SH-SY5Y (cell line): ENCODE measurements at regions not wholly inside any gene's neighbourhood (a gene's known extent, or its start where the extent isn't known, plus 50 kb on each side); places are given as distances from the start of the nearest gene placed in this dataset.

Experiments
- GATA2 ChIP-seq: IDR thresholded peaks from 2 replicates; pipeline ENCODE4 v1.6.1; 2011; ENCODE audit warnings: mild to moderate bottlenecking, low read depth, low read length
- GATA3 ChIP-seq: IDR thresholded peaks from 2 replicates; pipeline ENCODE4 v1.6.1; 2011; ENCODE audit warnings: low read depth, mild to moderate bottlenecking, low read length, moderate library complexity

GRCh38 chr6:138011413-138011812 is 95.8 kb downstream of the PERP start:
- TF ChIP-seq GATA2: no peak
- no peak for TF ChIP-seq GATA3

DNA sequence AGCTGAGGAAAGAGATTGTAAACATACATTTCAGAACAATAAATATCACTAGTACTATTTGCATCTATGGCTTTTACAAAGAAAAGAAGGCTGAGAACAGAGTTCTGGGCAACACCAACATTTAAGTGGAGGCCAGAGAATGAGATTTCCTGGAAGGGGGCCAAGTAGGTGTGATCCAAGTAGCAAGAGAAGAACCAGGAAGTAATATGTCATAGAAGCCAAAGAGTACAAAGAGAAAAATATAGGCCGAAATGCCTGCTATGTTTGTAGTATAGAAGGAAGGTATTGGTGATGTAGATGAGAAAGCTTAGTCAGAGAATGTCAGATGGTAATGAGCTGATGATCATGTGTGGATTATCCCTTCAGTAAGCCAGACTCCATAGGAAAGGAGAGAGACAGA is 94.5 kb downstream of the PERP start:
- TF ChIP-seq GATA2 (no peak), GATA3 (no peak)

- no peak for TF ChIP-seq GATA3
- no peak for TF ChIP-seq GATA2
Observed at GRCh38 chr6:138013959-138014358, 93.3 kb downstream of the PERP start.

- TF ChIP-seq GATA2 (no peak), GATA3 (no peak)
Observed at GRCh38 chr6:138017166-138017757, 90.0 kb downstream of the PERP start.

- TF ChIP-seq GATA3 (no peak), GATA2 (no peak)
Observed at GRCh38 chr6:138018297-138018696, 88.9 kb downstream of the PERP start.

GRCh38 chr6:138025528-138025978 is 81.7 kb downstream of the PERP start:
- TF ChIP-seq GATA3: no peak
- no peak for TF ChIP-seq GATA2

- TF ChIP-seq GATA3 (no peak), GATA2 (no peak)
Observed at GRCh38 chr6:138026342-138026741, 80.9 kb downstream of the PERP start.

- TF ChIP-seq GATA2 (no peak), GATA3 (no peak)
Observed at GRCh38 chr6:138028893-138029292, 78.3 kb downstream of the PERP start.

DNA sequence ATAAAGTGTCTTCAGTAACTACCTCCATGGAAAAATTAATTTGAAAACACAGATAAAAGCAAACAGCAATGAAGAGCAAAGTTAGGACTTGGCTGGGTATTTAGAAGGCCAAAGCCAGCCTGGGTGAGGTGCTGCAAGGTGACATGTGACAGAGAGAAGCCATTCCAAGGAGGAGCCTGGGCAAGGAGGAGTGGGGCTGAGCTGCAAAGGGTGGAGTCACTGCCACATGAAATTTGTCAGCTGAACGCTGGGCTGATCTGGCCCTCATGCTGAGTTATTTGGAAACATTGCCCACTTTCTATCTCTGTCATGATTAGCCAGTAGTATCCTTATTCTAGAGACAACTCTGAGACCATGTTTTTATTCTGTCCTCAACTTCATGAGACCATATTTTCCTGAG is 76.3 kb downstream of the PERP start:
- TF ChIP-seq GATA3: no peak
- no peak for TF ChIP-seq GATA2

GRCh38 chr6:138031417-138031816 is 75.8 kb downstream of the PERP start:
- no peak for TF ChIP-seq GATA2
- no peak for TF ChIP-seq GATA3

DNA sequence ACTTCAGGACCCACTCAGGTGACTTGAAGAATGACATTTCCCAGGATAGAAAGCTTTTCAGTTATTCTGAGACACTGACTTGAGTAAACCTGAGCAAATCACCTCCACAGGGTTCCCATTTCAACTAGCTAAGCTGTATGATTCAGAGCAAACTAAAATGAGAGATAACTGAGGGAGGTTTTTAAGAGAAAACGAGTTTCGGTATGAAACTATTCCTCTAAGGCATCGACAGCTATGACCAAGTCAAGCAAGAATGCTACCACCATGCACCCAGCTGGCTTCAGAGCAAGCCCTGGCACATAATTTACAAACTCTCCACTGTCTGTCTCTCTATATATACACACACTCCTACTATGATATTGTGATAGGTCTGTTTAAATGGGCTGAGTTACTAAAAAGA is 75.4 kb downstream of the PERP start:
- no peak for TF ChIP-seq GATA3
- TF ChIP-seq GATA2: no peak

DNA sequence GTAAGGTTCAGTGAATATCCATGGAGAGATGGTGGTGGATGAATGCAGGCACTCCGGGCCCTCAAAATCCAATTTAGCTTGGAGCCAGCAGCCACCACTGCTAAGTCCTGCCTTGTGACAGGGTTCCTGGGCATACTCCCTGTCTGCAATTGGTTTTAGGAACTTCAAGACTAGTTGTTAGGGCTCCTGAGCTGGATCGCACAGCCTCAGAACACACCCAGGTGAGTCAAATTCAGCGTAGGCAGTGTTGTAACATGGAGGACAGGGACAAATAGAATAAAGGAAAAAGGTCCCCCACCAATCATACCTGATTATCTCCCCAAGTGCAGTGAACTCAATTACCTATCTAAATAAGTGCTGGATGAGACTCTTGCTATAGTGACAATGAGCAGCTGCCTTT is 74.6 kb downstream of the PERP start:
- TF ChIP-seq GATA3 (no peak), GATA2 (no peak)

- no peak for TF ChIP-seq GATA3
- TF ChIP-seq GATA2: no peak
Observed at GRCh38 chr6:138034229-138034628, 73.0 kb downstream of the PERP start.

DNA sequence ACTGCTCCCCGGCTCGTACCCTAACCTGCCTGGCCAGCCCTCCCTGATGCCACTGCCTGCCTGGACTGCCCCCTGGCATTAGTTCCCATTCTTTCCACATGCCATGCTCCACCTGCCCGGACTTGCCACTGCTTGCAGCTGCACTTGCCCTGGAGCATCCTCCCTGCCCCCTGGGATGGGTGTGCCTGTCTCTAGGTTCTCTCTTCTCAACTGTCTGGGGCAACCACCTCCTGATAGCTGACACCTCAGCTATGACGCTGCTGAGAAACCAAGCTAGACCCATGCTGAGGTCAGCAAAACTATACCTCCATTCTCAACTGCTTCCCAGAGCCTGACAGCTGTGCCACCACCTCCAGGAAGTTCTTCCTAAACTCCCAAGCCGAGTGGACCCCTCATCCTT is 72.1 kb downstream of the PERP start:
- TF ChIP-seq GATA2 (no peak), GATA3 (no peak)

DNA sequence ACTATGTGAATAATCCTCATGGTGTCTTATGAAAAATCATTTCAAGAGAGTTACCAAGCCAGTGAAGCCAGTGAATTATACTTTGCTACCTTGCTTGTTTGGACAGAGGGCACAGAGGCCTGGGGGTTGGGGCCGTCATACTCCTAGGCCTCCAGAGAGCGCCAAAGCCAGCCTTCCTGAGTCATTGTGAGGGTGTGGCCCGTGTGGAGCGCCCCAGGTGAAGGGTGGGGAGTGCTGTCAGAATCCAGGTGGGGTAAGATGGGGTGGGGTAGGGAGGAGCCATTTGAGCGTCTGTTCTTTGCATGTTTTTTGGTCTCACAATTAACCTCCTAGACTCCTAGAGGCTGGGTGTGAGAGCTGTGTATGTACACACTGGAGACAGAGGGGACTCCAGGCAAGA is 71.1 kb downstream of the PERP start:
- TF ChIP-seq GATA3: no peak
- no peak for TF ChIP-seq GATA2

DNA sequence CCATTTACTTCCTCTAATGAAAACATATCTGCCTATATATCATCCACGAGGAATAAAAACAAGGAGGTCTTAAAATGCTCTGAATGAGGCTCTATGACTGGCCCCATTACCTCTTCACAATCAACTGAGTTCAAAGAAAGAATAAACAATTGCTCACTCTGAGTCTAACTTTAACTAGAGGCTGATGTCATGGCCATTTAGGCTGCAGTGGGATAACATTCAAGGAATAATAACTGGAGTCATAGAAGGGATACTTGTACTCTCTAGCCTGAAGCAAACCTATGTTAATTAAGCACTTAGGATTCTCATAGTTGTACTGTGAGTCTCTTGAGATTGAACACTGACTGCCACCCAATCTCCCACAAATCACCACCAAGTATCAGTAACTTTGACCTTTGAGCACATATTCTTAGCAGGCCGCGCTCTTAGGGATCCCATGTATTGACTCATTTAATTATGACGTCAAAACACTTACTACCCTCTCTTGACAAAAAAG is 70.2 kb downstream of the PERP start:
- TF ChIP-seq GATA3 (no peak), GATA2 (no peak)
